ENCODE measurements at regions not wholly inside any gene's neighbourhood (a gene's known extent, or its start where the extent isn't known, plus 50 kb on each side); places are given as distances from the start of the nearest gene placed in this dataset.

- no peak for TF ChIP-seq EGR1 (IDR thresholded peaks at IDR 0.05)
- TF ChIP-seq YY1 (IDR thresholded peaks at IDR 0.05; ENCODE audit: low read depth), result no peak
- no peak for TF ChIP-seq FOXM1 (IDR thresholded peaks at IDR 0.05; ENCODE audit: borderline replicate concordance, low read depth)
- TF ChIP-seq CEBPB (IDR thresholded peaks at IDR 0.05), result 0 out of 2 replicates have a peak, but pooled peaks have one; percentile 17
- TF ChIP-seq ZBTB7A (IDR thresholded peaks at IDR 0.05; ENCODE audit: low read depth), result no peak
Measured at GRCh38 chr1:187038784-187039183, 210.0 kb downstream of the PLA2G4A start.

- TF ChIP-seq ZBTB7A (IDR thresholded peaks at IDR 0.05; ENCODE audit: low read depth) (no peak), MAX (IDR thresholded peaks at IDR 0.05) (no peak), YY1 (IDR thresholded peaks at IDR 0.05; ENCODE audit: low read depth) (no peak), EGR1 (IDR thresholded peaks at IDR 0.05) (no peak), EP300 (IDR thresholded peaks at IDR 0.05; ENCODE audit: borderline replicate concordance) (no peak), CREB1 (IDR thresholded peaks at IDR 0.05; ENCODE audit: low read depth) (no peak), USF1 (IDR thresholded peaks at IDR 0.05) (no peak), CEBPB (IDR thresholded peaks at IDR 0.05) (no peak), TAF1 (IDR thresholded peaks at IDR 0.05; ENCODE audit: low read depth) (no peak), TEAD4 (IDR thresholded peaks at IDR 0.05) (no peak), NFIC (IDR thresholded peaks at IDR 0.05) (no peak), TCF12 (IDR thresholded peaks at IDR 0.05; ENCODE audit: low read depth) (no peak), RAD21 (IDR thresholded peaks at IDR 0.05; ENCODE audit: low read depth) (no peak), REST (IDR thresholded peaks at IDR 0.05; ENCODE audit: low read depth) (no peak), FOXM1 (IDR thresholded peaks at IDR 0.05; ENCODE audit: borderline replicate concordance, low read depth) (no peak)
Measured at GRCh38 chr1:187041104-187041503, 212.4 kb downstream of the PLA2G4A start.

GRCh38 chr1:187042538-187042937 lies 213.8 kb downstream of the PLA2G4A start:
- TF ChIP-seq YY1 (IDR thresholded peaks at IDR 0.05; ENCODE audit: low read depth), result no peak
- no peak for TF ChIP-seq CEBPB (IDR thresholded peaks at IDR 0.05)
- no peak for TF ChIP-seq MAX (IDR thresholded peaks at IDR 0.05)
- no peak for TF ChIP-seq CREB1 (IDR thresholded peaks at IDR 0.05; ENCODE audit: low read depth)
- TF ChIP-seq RAD21 (IDR thresholded peaks at IDR 0.05; ENCODE audit: low read depth), result no peak
- TF ChIP-seq TCF12 (IDR thresholded peaks at IDR 0.05; ENCODE audit: low read depth), result no peak
- no peak for TF ChIP-seq USF1 (IDR thresholded peaks at IDR 0.05)
- no peak for TF ChIP-seq ZBTB7A (IDR thresholded peaks at IDR 0.05; ENCODE audit: low read depth)
- no peak for TF ChIP-seq FOXM1 (IDR thresholded peaks at IDR 0.05; ENCODE audit: borderline replicate concordance, low read depth)
- no peak for TF ChIP-seq EGR1 (IDR thresholded peaks at IDR 0.05)
- TF ChIP-seq REST (IDR thresholded peaks at IDR 0.05; ENCODE audit: low read depth), result no peak
- TF ChIP-seq TEAD4 (IDR thresholded peaks at IDR 0.05), result no peak
- no peak for TF ChIP-seq NFIC (IDR thresholded peaks at IDR 0.05)
- TF ChIP-seq TAF1 (IDR thresholded peaks at IDR 0.05; ENCODE audit: low read depth), result no peak

GRCh38 chr1:187044411-187044810 lies 215.7 kb downstream of the PLA2G4A start:
- TF ChIP-seq NFIC (IDR thresholded peaks at IDR 0.05), result no peak
- no peak for TF ChIP-seq TCF12 (IDR thresholded peaks at IDR 0.05; ENCODE audit: low read depth)
- no peak for TF ChIP-seq TAF1 (IDR thresholded peaks at IDR 0.05; ENCODE audit: low read depth)
- no peak for TF ChIP-seq CREB1 (IDR thresholded peaks at IDR 0.05; ENCODE audit: low read depth)
- TF ChIP-seq YY1 (IDR thresholded peaks at IDR 0.05; ENCODE audit: low read depth), result no peak
- no peak for TF ChIP-seq EGR1 (IDR thresholded peaks at IDR 0.05)
- no peak for TF ChIP-seq FOXM1 (IDR thresholded peaks at IDR 0.05; ENCODE audit: borderline replicate concordance, low read depth)

GRCh38 chr1:187045371-187045770 lies 216.6 kb downstream of the PLA2G4A start:
- no peak for TF ChIP-seq EGR1 (IDR thresholded peaks at IDR 0.05)
- no peak for TF ChIP-seq EP300 (IDR thresholded peaks at IDR 0.05; ENCODE audit: borderline replicate concordance)
- TF ChIP-seq TEAD4 (IDR thresholded peaks at IDR 0.05), result no peak
- no peak for TF ChIP-seq USF1 (IDR thresholded peaks at IDR 0.05)
- no peak for TF ChIP-seq TCF12 (IDR thresholded peaks at IDR 0.05; ENCODE audit: low read depth)
- no peak for TF ChIP-seq FOXM1 (IDR thresholded peaks at IDR 0.05; ENCODE audit: borderline replicate concordance, low read depth)
- no peak for TF ChIP-seq NFIC (IDR thresholded peaks at IDR 0.05)
- no peak for TF ChIP-seq MAX (IDR thresholded peaks at IDR 0.05)
- TF ChIP-seq ZBTB7A (IDR thresholded peaks at IDR 0.05; ENCODE audit: low read depth), result no peak
- TF ChIP-seq RAD21 (IDR thresholded peaks at IDR 0.05; ENCODE audit: low read depth), result no peak
- TF ChIP-seq YY1 (IDR thresholded peaks at IDR 0.05; ENCODE audit: low read depth), result no peak
- TF ChIP-seq CEBPB (IDR thresholded peaks at IDR 0.05), result no peak
- no peak for TF ChIP-seq TAF1 (IDR thresholded peaks at IDR 0.05; ENCODE audit: low read depth)
- no peak for TF ChIP-seq REST (IDR thresholded peaks at IDR 0.05; ENCODE audit: low read depth)
- TF ChIP-seq CREB1 (IDR thresholded peaks at IDR 0.05; ENCODE audit: low read depth), result no peak
